ENCODE measurements at regions not wholly inside any gene's neighbourhood (a gene's known extent, or its start where the extent isn't known, plus 50 kb on each side); places are given as distances from the start of the nearest gene placed in this dataset.
"Not testable (repeated sequence)": the region's sequence is repeated elsewhere in the genome, so short reads cannot be mapped to it uniquely, and the experiment has no call there.

GRCh38 chr21:13969002-13969401, 241.8 kb downstream of the LIPI start:
- TF ChIP-seq POLR2A, POLR2AphosphoS5, SPI1, TAF1 (IDR thresholded peaks at IDR 0.05; ENCODE audit: low read depth, low read length): not testable (repeated sequence)
